ENCODE measurements at regions not wholly inside any gene's neighbourhood (a gene's known extent, or its start where the extent isn't known, plus 50 kb on each side); places are given as distances from the start of the nearest gene placed in this dataset.

DNA sequence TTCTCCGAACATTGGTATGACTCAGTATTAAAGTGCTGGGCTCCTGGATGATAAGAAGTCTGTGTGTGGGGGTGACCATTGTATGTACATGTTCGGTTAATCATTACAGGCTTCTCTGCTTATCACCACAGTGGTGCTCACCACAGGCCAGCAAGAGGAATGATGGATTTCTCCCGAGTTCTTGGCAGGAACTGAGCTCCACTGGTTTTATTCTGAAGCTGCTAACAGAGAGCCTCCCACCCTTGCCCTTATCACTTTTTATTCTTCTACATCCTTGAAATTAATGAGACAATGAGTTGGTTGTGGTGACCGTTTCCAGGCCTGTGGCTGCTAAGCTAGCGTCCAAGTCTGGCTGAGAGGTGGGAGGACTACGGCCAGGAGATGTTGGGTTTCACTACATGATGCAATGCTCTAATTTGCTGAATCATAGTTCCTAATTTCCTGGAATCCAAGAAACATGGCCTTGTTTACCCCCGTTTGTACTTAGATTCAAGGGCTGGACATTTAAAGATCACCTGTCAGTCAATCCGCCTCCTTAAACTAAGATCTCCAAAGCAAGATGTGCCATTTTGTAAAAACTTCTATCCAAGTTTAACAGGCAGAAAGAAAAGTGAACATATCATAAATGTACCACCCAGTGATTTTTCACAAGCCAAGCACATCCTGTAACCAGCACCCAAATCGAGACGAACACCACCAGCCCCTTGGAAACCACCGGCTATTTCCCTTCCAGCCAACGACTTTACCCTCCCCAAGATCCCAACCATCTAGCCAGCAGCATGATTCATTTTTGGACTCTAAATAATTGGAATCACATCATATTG, 172.5 kb downstream of the FOXA2 start:
- intact Hi-C loops (cut with DNase I): no loop called here
- DNase-seq (ENCODE audit: low spot score): no peak

DNA sequence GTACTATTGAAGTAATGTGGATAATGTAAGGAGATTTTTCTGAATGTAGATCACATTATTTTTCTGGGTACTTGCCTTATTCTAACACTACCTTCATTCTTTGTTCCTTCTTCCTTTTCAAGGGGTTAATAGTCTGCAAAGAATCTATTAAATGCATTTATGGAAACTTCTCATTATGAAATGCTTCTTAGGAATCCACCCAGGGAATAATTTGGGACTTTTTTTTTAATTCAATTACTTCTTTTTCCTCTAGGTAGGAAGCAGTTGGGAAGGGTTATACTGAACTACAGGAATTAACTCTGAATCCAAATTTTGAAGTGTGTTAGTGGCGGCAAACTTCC, 173.1 kb downstream of the FOXA2 start:
- no peak for DNase-seq (ENCODE audit: low spot score)
- intact Hi-C loops (cut with DNase I): no loop called here

DNA sequence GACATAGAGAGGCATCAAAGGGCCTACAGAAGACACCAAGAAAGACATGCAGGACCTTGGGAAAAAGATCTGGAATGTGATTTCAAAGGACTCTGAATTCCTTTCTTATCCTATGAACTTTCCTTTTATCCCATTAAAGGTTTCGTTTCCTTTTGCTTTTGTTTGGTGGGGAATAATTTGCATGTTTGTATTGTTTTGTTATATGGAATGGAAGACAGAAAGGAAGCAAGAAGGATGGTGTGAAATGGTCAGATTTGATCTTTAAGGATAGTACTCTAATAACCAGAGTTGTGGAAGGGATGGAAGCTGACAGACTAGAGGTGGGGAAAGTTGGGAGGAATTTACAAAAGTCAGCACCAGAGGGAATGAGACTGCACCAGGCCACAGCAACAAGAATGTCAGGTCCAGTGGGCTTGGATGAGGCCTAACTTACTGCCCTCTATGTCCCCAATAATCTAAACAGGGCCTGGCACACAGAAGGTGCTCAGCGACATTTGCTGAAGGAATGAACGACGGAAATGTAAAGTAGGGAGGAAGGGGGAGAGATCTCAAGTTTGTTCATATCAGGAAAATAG, 173.7 kb downstream of the FOXA2 start:
- intact Hi-C loops (cut with DNase I): no loop called here
- no peak for DNase-seq (ENCODE audit: low spot score)

DNA sequence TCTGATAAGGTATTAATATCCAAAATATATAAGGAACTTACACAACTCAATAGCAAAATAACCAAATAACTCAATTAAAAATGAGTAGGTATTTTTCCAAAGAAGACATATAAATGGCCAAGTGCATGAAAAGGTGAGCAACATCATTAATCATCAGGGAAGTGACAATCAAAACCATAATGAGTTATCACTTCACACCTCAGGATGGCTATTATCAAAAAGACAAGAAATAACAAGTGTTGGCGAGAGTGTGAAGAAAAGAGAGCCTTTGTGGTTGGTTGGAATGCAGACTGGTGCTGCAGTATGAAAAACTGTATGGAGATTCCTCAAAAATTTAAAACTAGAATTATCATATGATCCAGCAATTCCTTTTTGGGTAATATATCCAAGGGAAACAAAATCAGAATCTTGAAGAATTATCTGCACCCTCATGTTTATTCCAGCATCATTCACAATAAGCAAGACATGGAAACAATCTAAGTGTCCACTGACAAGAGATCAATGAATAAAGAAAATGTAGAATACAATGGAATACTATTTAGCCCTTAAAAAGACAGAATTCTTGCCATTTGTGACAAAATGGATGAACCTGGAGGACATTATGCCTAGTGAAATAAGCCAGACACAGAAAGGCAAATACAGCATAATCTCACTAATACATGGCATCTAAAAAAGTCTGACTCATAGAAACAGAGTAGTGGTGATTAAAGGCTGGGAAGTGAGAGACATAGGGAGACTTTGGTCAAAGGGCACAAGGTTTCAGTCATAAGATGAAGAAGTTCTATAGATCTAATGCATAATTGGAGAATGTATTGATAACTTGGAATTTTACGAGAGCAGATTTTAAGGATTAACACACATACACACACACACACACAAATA, 175.6 kb downstream of the FOXA2 start:
- intact Hi-C loops (cut with DNase I): no loop called here
- DNase-seq (ENCODE audit: low spot score): no peak

GRCh38 chr20:22407237-22408193, 176.9 kb downstream of the FOXA2 start:
- no peak for DNase-seq (ENCODE audit: low spot score)
- intact Hi-C loops (cut with DNase I): no loop called here

- DNase-seq (ENCODE audit: low spot score): no peak
- intact Hi-C loops (cut with DNase I): no loop called here
These were observed 179.8 kb downstream of the FOXA2 start for GRCh38 chr20:22404419-22405170.

- no peak for DNase-seq (ENCODE audit: low spot score)
- intact Hi-C loops (cut with DNase I): no loop called here
These were observed 180.6 kb downstream of the FOXA2 start for GRCh38 chr20:22403632-22404361.

DNA sequence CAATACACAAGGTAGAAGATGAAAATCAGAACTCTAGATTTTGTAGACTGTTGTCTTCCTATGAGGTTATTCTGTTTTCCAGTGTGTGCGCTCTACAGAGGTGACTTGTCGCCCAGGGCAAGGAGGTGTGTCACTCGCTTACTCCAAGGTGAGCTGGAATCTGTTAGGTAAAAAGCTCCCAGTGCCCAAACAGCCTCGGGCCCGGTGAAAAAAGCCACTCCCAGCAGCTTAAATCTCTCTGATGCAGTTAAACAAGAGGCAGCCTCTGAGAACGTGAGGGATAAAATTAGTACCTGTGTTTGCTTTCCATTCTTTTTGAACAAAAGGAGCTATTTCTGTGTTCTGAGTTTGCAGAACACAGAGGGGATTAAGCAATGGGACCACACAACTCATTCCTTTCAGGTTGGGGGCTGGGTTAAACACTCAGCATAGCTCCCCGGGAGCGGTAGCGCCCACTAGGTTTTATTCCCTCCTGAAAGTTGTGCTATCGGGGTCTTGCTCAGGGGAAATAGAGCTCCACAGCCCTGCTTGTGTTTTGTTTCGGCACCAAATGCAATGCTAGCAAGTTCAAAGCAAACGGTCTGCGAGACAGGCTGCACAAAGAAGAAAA, 181.2 kb downstream of the FOXA2 start:
- DNase-seq (ENCODE audit: low spot score): no peak
- intact Hi-C loops (cut with DNase I): no loop called here

DNA sequence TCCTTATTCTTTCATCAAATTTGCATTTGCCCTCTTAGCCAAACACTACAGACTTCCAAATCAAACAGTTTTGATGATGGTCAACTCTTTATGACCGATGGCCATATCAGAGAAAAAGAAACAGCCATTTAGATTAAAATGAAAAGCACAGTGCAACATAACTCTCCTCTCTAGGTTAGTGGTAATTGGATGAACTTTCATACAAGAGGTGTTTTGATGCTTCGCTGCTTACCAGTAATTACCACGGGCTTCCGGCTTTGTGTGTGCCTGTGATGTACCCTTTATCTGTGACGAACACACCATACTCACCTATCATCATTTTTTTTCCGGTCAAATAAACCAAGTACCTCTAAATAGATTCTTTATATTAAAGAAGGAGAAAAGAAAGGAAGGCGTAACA, 181.8 kb downstream of the FOXA2 start:
- intact Hi-C loops (cut with DNase I): no loop called here
- no peak for DNase-seq (ENCODE audit: low spot score)

DNA sequence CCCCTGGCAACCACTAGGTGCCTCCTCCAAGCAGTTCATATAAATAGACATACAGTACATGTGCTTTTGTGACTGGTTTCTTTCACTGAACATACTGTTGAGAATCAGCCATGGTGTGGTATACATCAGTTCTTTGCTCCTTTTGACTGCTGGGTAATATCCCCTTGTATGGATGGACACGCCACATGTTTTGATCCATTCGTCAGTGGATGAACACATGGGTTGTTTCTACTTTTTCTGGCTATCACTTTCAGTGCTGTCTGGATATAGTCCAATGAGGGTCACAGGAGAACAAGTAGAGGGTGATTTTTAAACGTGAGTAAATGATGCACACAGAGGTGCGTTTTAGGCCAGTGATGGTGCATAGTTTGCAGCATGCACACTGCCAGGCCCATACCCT, 183.9 kb downstream of the FOXA2 start:
- no peak for DNase-seq (ENCODE audit: low spot score)
- intact Hi-C loops (cut with DNase I): no loop called here

- intact Hi-C loops (cut with DNase I): no loop called here
- DNase-seq (ENCODE audit: low spot score): no peak
These were observed 189.8 kb downstream of the FOXA2 start for GRCh38 chr20:22394583-22394982.

DNA sequence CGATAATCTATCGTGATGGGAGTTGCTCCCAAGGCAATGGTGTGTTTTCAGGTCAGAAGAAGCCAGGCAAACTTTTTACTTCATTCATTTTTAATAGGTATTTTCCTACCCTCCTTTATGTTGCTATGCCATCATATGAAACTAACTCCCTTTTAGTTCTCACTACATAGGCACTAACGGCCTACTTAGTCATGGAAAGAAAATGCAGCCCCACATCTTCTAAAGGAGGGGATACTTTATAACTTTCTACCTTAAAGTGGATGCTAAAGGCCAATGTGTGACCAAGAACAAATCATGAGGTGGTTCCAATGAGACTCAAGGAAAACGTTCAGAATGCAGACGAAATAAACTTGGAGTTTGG, 193.8 kb downstream of the FOXA2 start:
- intact Hi-C loops (cut with DNase I): loop anchor here (2.0 kb wide), 1 partner anchor 60 kb away; no protein-coding TSS in a partner anchor
- DNase-seq (ENCODE audit: low spot score): no peak

GRCh38 chr20:22389836-22390542, 194.4 kb downstream of the FOXA2 start:
- DNase-seq (ENCODE audit: low spot score): no peak
- intact Hi-C loops (cut with DNase I): loop anchor here (2.0 kb wide), 1 partner anchor 61 kb away; no protein-coding TSS in a partner anchor

DNA sequence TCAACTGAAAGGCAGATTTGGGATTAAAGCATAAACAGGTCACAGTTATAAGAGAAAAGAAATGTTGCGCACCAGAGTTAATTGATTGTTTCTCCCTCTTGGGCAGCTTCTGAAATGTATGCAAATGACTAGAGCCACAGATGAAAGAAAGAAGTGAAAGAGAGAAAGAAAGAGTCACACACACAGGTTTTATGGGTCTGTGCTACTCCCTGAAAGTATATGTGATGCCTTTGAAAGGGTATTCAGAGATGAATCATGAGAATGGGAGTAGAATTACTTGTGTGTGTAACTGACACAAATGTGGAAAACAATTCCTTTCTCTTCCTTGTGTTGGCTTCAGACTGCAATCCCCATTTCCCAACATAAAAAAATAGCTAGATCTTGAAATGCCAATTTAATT, 196.9 kb downstream of the FOXA2 start:
- intact Hi-C loops (cut with DNase I): no loop called here

DNA sequence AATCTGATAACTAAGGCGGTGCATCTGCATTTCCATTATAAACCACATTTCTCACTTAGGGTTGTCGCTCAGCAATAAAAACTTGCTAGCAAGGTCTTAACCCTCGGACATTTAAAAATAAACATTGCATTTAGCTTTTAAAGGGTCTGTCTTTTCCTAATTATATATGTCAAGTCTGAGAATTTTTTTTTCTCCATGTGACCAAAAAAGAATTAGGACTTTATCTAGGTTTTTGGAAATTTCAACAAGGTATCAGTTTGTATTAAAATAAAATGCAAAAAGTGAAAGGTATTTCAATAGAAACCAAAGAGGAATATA, 198.1 kb downstream of the FOXA2 start:
- intact Hi-C loops (cut with DNase I): no loop called here
- DNase-seq (ENCODE audit: low spot score): no peak

More for the DNA sequence above, 196.9 kb downstream of the FOXA2 start:
- no peak for DNase-seq (ENCODE audit: low spot score)

DNA sequence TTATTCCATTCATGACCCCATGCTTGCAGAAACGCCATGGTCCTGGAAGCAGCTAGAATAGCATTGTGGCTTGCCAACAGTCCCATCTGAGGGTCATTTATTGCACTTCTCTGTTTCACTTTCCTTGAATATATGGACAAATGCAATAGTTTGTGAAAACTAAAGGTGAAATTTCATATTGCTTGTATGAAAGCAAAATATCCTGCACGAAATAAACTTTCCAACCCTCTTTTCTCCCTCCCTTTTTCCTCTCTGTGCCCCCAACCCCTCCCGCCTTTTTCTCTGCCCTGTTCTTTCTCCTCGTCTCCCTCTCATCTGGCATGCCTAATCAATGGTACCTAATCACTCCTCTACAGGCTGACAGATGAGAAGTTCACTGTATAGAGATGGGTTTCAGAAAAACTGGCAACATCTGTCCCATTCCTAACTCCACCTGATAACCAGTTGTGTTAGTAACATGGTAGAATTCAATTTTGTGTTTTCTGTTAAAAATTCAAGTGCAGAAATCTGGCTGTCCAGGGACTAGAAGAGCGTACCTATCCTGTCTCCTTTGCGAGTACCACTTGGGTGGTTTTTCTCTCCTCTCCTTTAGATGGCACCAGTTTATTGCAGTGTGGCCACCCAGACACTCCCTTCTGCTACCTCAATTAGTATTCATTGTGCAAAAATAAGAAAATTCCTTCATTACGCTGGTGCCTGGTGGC, 198.6 kb downstream of the FOXA2 start:
- intact Hi-C loops (cut with DNase I): no loop called here
- DNase-seq (ENCODE audit: low spot score): no peak

GRCh38 chr20:22384978-22385377, 199.4 kb downstream of the FOXA2 start:
- intact Hi-C loops (cut with DNase I): no loop called here
- DNase-seq (ENCODE audit: low spot score): no peak
